ENCODE measurements at regions not wholly inside any gene's neighbourhood (a gene's known extent, or its start where the extent isn't known, plus 50 kb on each side); places are given as distances from the start of the nearest gene placed in this dataset.

DNA sequence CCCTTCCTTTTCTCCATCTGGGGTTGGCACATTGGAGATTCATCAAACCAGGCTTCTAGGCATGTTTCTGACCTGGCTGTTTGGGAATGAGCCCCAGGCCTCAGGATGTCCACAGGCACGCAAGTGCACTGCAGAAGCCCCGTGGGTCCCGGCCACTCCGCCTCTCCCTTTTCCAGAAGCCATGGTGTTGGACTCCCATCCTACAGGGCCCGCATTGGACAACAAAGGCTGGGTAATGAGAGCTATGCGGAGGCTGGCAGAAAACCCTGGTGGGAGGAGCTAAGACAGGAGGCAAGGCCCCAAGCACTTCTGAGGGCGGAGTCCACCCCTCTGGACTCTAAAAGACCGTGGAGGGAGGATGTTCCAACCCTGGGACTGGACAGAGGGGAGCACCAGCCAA, 160.6 kb downstream of the OLFM1 start:
- no peak for DNase-seq (ENCODE audit: low read depth in 2 of 2)
- Histone ChIP-seq H2AFZ (ENCODE audit: low read length) (no peak overlapping the region), H3K4me1 (ENCODE audit: control insufficient read depth, extremely low read depth, insufficient read depth, low read length) (no peaks in the 10 kb centered on the region), H3K79me2 (ENCODE audit: control insufficient read depth, insufficient read depth, low read length) (no peaks in the 10 kb centered on the region), H4K20me1 (ENCODE audit: control insufficient read depth, extremely low read depth, insufficient read depth, low read length) (no peaks in the 10 kb centered on the region), H3K9me3 (ENCODE audit: control insufficient read depth, insufficient read depth, low read depth, low read length) (no peaks in the 10 kb centered on the region), H3K27ac (ENCODE audit: insufficient read depth, low read length) (no peak overlapping the region), H3K36me3 (ENCODE audit: control insufficient read depth, insufficient read depth, low read length) (no peaks in the 10 kb centered on the region), H3K4me3 (replicated peaks in 1 of 4; ENCODE audit: control extremely low read depth in 1 of 4, insufficient read depth in 1 of 4, low read depth in 3 of 4, low read length in 4 of 4) (no peak overlapping the region), H3K27me3 (ENCODE audit: control insufficient read depth, insufficient read depth, low read length) (no peaks in the 10 kb centered on the region), H3K4me2 (ENCODE audit: extremely low read depth, insufficient read depth, low read length) (no peak overlapping the region), H3K9ac (ENCODE audit: insufficient read depth, low read length) (no peak overlapping the region)
- no peak for TF ChIP-seq EZH2 (IDR thresholded peaks at IDR 0.05; ENCODE audit: low read length, missing control alignments)
- TF ChIP-seq, protein P1, sequence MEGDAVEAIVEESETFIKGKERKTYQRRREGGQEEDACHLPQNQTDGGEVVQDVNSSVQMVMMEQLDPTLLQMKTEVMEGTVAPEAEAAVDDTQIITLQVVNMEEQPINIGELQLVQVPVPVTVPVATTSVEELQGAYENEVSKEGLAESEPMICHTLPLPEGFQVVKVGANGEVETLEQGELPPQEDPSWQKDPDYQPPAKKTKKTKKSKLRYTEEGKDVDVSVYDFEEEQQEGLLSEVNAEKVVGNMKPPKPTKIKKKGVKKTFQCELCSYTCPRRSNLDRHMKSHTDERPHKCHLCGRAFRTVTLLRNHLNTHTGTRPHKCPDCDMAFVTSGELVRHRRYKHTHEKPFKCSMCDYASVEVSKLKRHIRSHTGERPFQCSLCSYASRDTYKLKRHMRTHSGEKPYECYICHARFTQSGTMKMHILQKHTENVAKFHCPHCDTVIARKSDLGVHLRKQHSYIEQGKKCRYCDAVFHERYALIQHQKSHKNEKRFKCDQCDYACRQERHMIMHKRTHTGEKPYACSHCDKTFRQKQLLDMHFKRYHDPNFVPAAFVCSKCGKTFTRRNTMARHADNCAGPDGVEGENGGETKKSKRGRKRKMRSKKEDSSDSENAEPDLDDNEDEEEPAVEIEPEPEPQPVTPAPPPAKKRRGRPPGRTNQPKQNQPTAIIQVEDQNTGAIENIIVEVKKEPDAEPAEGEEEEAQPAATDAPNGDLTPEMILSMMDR (conservative IDR thresholded peaks at IDR 0.05 in 1 of 2, IDR thresholded peaks at IDR 0.05 in 1 of 2; ENCODE audit: low read depth in 1 of 2, low read length in 2 of 2): no peak

DNA sequence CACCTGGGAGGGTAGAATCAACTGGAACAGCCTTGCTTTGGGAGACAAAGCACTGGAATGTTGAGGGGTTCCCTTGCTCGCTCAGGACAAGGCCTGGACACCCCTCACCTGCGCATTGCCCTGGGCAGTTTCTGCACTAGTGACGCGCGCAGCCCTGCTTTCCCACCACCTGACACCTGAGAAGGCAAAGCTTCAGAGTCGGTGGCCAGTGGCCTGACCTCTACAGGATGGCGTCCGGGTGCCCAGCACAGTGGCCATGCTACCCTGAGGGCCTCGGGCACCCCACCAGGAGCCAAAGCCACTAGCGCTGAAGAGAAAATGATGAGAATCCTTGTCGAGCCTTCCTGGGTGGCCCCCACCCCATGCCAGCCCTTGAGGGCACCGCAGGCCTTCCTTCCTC, 161.3 kb downstream of the OLFM1 start:
- Histone ChIP-seq H3K79me2 (ENCODE audit: control insufficient read depth, insufficient read depth, low read length) (no peaks in the 10 kb centered on the region), H3K9me3 (ENCODE audit: control insufficient read depth, insufficient read depth, low read depth, low read length) (no peaks in the 10 kb centered on the region), H3K27ac (ENCODE audit: insufficient read depth, low read length) (no peak overlapping the region), H2AFZ (ENCODE audit: low read length) (no peak overlapping the region), H3K27me3 (ENCODE audit: control insufficient read depth, insufficient read depth, low read length) (no peaks in the 10 kb centered on the region), H4K20me1 (ENCODE audit: control insufficient read depth, extremely low read depth, insufficient read depth, low read length) (no peaks in the 10 kb centered on the region), H3K9ac (ENCODE audit: insufficient read depth, low read length) (no peak overlapping the region), H3K4me3 (replicated peaks in 1 of 4; ENCODE audit: control extremely low read depth in 1 of 4, insufficient read depth in 1 of 4, low read depth in 3 of 4, low read length in 4 of 4) (no peak overlapping the region), H3K36me3 (ENCODE audit: control insufficient read depth, insufficient read depth, low read length) (no peaks in the 10 kb centered on the region), H3K4me1 (ENCODE audit: control insufficient read depth, extremely low read depth, insufficient read depth, low read length) (no peaks in the 10 kb centered on the region), H3K4me2 (ENCODE audit: extremely low read depth, insufficient read depth, low read length) (no peak overlapping the region)
- DNase-seq (ENCODE audit: low read depth in 2 of 2): no peak
- TF ChIP-seq, protein P1 (conservative IDR thresholded peaks at IDR 0.05 in 1 of 2, IDR thresholded peaks at IDR 0.05 in 1 of 2; ENCODE audit: low read depth in 1 of 2, low read length in 2 of 2): no peak

DNA sequence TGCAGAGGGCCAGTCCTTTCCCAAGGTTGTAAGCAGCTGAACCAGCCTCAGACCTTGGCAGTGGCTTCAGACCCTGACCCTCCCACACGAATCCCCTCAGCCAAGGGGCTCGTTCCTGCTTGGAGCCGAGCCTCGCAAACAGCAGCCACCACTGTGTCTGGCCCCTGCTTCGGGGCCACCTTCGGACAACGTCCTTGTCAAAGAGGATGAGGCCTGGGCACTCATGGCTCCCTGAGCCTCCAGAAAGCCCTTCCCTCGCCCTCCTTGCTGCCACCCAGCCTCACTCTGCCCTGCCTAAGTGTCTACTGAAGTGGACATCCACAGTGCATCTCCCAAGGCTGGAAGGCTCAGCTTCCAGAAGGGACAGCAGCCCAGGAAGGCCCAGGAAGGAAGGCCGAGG, 161.7 kb downstream of the OLFM1 start:
- H3K27ac ChIP-seq (ENCODE audit: insufficient read depth, low read length): no peak overlapping the region
- no peaks in the 10 kb centered on the region for H4K20me1 ChIP-seq (ENCODE audit: control insufficient read depth, extremely low read depth, insufficient read depth, low read length)
- TF ChIP-seq, protein P1 (conservative IDR thresholded peaks at IDR 0.05 in 1 of 2, IDR thresholded peaks at IDR 0.05 in 1 of 2; ENCODE audit: low read depth in 1 of 2, low read length in 2 of 2): no peak
- no peak for TF ChIP-seq EZH2 (IDR thresholded peaks at IDR 0.05; ENCODE audit: low read length, missing control alignments)
- H3K27me3 ChIP-seq (ENCODE audit: control insufficient read depth, insufficient read depth, low read length): no peaks in the 10 kb centered on the region
- no peaks in the 10 kb centered on the region for H3K4me1 ChIP-seq (ENCODE audit: control insufficient read depth, extremely low read depth, insufficient read depth, low read length)
- H2AFZ ChIP-seq (ENCODE audit: low read length): no peak overlapping the region
- H3K79me2 ChIP-seq (ENCODE audit: control insufficient read depth, insufficient read depth, low read length): no peaks in the 10 kb centered on the region
- no peak overlapping the region for H3K4me2 ChIP-seq (ENCODE audit: extremely low read depth, insufficient read depth, low read length)
- no peaks in the 10 kb centered on the region for H3K9me3 ChIP-seq (ENCODE audit: control insufficient read depth, insufficient read depth, low read depth, low read length)
- no peak overlapping the region for H3K9ac ChIP-seq (ENCODE audit: insufficient read depth, low read length)
- DNase-seq (ENCODE audit: low read depth in 2 of 2): no peak
- no peaks in the 10 kb centered on the region for H3K36me3 ChIP-seq (ENCODE audit: control insufficient read depth, insufficient read depth, low read length)
- no peak overlapping the region for H3K4me3 ChIP-seq (replicated peaks in 1 of 4; ENCODE audit: control extremely low read depth in 1 of 4, insufficient read depth in 1 of 4, low read depth in 3 of 4, low read length in 4 of 4)
